ENCODE measurements at regions not wholly inside any gene's neighbourhood (a gene's known extent, or its start where the extent isn't known, plus 50 kb on each side); places are given as distances from the start of the nearest gene placed in this dataset.

DNA sequence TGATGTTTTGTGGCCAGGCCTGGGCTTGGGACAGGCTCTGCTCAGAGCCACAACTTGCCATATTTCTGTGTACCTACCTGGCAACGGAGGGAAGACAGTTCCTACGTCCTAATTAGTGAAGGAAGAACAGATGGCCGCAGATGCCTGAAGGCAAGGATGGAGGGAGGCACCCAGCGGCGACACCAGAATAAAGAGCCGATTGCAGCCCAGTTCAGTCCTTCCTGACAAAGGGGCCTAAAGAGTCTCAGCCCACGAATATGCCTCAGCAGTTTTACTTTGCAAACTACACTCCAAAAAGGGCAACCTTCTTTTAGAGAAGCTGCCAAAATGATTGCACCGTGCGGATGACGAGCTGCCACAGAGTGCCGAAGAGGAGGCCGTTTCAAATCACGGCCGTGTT, 585.8 kb downstream of the GLRX3 start:
- no peak for DNase-seq (ENCODE audit: low spot score in 2 of 2)
- H3K9me3 ChIP-seq: no peaks in the 10 kb centered on the region
- peaks cover 0 to 14% of the 10 kb centered on the region in 2 donors for H3K27me3 ChIP-seq
- intact Hi-C loops (cut with DNase I; ENCODE audit: low total_unique reads): no loop called here
- no peak overlapping the region for H3K4me3 ChIP-seq
- no peak for TF ChIP-seq POLR2A (IDR thresholded peaks at IDR 0.05)
- TF ChIP-seq, protein P1, sequence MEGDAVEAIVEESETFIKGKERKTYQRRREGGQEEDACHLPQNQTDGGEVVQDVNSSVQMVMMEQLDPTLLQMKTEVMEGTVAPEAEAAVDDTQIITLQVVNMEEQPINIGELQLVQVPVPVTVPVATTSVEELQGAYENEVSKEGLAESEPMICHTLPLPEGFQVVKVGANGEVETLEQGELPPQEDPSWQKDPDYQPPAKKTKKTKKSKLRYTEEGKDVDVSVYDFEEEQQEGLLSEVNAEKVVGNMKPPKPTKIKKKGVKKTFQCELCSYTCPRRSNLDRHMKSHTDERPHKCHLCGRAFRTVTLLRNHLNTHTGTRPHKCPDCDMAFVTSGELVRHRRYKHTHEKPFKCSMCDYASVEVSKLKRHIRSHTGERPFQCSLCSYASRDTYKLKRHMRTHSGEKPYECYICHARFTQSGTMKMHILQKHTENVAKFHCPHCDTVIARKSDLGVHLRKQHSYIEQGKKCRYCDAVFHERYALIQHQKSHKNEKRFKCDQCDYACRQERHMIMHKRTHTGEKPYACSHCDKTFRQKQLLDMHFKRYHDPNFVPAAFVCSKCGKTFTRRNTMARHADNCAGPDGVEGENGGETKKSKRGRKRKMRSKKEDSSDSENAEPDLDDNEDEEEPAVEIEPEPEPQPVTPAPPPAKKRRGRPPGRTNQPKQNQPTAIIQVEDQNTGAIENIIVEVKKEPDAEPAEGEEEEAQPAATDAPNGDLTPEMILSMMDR (IDR thresholded peaks at IDR 0.05): no peak
- TF ChIP-seq POLR2AphosphoS5 (IDR thresholded peaks at IDR 0.05): no peak
- no peak overlapping the region for H3K27ac ChIP-seq
- no peaks in the 10 kb centered on the region for H3K36me3 ChIP-seq
- H3K4me1 ChIP-seq: no peaks in the 10 kb centered on the region

DNA sequence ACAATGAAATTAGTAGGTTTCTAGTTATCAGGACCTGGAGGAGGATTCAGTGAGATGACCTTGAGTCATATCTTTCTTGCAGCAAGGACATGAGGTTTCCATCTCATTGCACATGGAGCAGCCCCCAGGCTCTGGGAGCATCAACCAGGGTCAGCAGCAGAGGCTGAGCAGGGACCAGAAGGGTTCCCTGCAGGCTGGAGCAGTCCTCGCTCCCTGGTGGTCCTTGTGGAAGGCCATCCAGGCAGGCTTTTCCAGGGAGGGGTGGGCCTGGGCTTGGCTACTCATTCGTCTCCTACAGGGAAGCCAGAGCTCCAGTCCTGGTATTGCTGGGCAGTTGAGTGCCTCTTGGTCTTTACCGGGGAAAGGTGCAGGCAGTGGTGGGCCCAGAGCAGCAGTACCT, 587.5 kb downstream of the GLRX3 start:
- H3K27me3 ChIP-seq: peaks cover 0 to 25% of the 10 kb centered on the region in 2 donors
- TF ChIP-seq, protein P1 (IDR thresholded peaks at IDR 0.05): no peak
- TF ChIP-seq POLR2AphosphoS5 (IDR thresholded peaks at IDR 0.05) (no peak), POLR2A (IDR thresholded peaks at IDR 0.05) (no peak)
- H3K9me3 ChIP-seq: no peaks in the 10 kb centered on the region
- H3K4me1 ChIP-seq: no peaks in the 10 kb centered on the region
- H3K4me3 ChIP-seq: no peak overlapping the region
- H3K36me3 ChIP-seq: no peaks in the 10 kb centered on the region
- no peak overlapping the region for H3K27ac ChIP-seq
- intact Hi-C loops (cut with DNase I; ENCODE audit: low total_unique reads): no loop called here
- DNase-seq (ENCODE audit: low spot score in 2 of 2): no peak

DNA sequence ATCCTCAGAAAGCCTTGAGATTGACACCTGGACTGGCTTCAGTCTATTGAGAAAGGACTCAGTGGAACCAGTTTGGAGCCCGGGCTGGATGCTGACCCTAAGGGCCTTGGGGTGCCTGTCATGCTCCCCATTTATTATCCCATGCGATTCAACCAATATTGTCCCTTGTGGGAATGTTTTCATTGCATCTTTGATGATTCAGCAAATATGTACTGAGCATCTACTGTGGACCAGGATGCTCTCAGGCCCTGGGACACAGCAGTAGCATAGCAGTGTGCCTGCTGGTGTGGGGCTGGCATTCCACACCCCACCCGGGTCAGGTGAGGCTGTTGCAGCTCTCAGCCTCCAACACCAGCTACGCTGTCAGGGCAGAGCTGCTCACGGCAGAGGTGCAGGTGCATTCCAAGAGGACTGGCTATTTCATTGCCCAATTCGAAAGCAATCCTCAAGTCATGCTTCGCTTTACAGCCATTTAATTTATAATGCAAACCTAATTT, 586.0 kb downstream of the TCERG1L start:
- intact Hi-C loops (cut with DNase I; ENCODE audit: low total_unique reads): no loop called here
- no peak for DNase-seq (ENCODE audit: low spot score in 2 of 2)

DNA sequence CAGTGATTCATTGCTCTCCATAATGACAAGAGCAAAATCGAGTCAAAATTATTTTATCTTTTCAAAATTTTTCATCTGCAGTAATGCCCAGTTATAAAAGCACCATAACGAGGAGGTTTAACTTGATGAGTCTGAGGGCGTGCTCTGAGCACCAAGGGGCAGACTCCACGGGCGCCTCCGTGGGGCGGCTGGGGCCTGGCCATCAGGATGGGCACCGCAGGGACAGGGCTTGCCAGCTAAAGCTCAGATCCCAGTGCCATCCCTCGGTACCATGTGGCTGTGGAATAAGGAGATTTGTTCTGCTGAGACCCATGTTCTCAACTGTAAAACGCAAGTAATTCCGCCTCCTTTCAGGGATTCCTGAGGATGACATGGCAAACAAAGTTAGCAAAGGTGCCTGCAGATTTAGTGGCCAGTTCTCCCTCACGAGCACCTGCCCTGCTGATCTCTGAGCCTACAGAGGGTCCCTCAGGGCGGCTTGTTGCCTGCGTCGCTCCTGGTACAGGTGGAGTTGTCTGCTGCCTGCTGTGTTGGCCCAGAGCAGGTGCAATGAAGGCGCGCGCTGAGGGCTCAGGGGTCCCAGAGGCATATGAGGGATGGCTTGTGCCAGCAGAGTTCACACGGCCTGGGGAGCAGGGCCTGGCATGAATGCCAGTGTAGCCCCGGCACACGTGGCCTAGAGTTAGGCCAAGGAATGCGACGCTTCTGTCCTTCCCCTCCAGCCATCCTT, 584.4 kb downstream of the TCERG1L start:
- H3K27ac ChIP-seq: no peak overlapping the region
- intact Hi-C loops (cut with DNase I; ENCODE audit: low total_unique reads): no loop called here
- TF ChIP-seq, protein P1 (IDR thresholded peaks at IDR 0.05): no peak
- TF ChIP-seq POLR2AphosphoS5 (IDR thresholded peaks at IDR 0.05): no peak
- no peak for TF ChIP-seq POLR2A (IDR thresholded peaks at IDR 0.05)

More for the DNA sequence above, 586.0 kb downstream of the TCERG1L start:
- H3K36me3 ChIP-seq: no peaks in the 10 kb centered on the region
- H3K27me3 ChIP-seq: peaks cover 0 to 29% of the 10 kb centered on the region in 2 donors
- no peaks in the 10 kb centered on the region for H3K9me3 ChIP-seq
- no peak overlapping the region for H3K4me3 ChIP-seq
- TF ChIP-seq, protein P1 (IDR thresholded peaks at IDR 0.05): no peak
- TF ChIP-seq POLR2AphosphoS5 (IDR thresholded peaks at IDR 0.05) (no peak), POLR2A (IDR thresholded peaks at IDR 0.05) (no peak)
- no peaks in the 10 kb centered on the region for H3K4me1 ChIP-seq
- no peak overlapping the region for H3K27ac ChIP-seq

DNA sequence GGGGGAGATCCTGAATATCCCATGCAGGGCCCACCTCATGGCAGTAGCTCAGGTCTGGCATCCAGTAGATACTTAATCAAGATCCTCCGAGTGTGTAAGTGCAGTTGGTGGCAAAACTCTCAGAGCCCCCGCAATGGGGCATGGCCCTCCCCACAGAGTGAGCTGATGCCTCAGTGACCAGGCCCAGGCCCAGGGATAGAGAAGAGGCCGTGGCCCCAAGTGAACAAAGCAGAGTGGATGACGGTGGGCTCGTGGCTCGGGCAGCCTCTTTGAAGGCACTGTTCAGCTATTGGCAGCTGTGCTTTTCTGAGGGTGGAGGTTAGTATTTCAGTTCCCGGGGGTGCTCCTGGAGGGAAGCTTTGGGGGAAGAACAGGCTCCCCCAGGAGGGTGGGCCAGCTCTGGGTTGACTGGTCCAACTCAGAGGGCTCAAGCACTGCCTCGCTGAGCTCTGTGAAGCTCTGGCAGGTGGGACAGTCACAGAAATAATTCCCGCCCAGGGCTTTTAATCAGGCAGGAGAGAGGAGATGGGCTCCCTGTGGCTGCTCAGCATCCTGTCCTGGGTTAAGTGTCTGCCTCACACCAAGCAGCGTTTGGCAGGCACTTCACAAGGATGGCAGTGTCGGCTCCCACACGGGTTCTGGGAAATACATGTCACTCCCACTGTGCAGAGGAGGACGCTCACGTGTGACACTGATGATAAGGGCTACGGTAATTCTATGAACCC, 583.6 kb downstream of the TCERG1L start:
- H3K9me3 ChIP-seq: no peaks in the 10 kb centered on the region
- TF ChIP-seq POLR2AphosphoS5 (IDR thresholded peaks at IDR 0.05): no peak
- TF ChIP-seq, protein P1 (IDR thresholded peaks at IDR 0.05): no peak
- TF ChIP-seq POLR2A (IDR thresholded peaks at IDR 0.05): no peak
- intact Hi-C loops (cut with DNase I; ENCODE audit: low total_unique reads): no loop called here
- H3K27ac ChIP-seq: no peak overlapping the region
- peaks cover 0 to 29% of the 10 kb centered on the region in 2 donors for H3K27me3 ChIP-seq
- no peaks in the 10 kb centered on the region for H3K36me3 ChIP-seq
- H3K4me1 ChIP-seq: no peaks in the 10 kb centered on the region
- no peak for DNase-seq (ENCODE audit: low spot score in 2 of 2)
- H3K4me3 ChIP-seq: no peak overlapping the region

More for the DNA sequence above, 584.4 kb downstream of the TCERG1L start:
- no peak for DNase-seq (ENCODE audit: low spot score in 2 of 2)
- no peaks in the 10 kb centered on the region for H3K4me1 ChIP-seq
- H3K9me3 ChIP-seq: no peaks in the 10 kb centered on the region
- H3K36me3 ChIP-seq: no peaks in the 10 kb centered on the region
- no peak overlapping the region for H3K4me3 ChIP-seq
- peaks cover 0 to 29% of the 10 kb centered on the region in 2 donors for H3K27me3 ChIP-seq
